Mucosa of descending colon (tissue), 3 donors: ENCODE measurements at regions not wholly inside any gene's neighbourhood (a gene's known extent, or its start where the extent isn't known, plus 50 kb on each side); places are given as distances from the start of the nearest gene placed in this dataset.
"Not testable (repeated sequence)": the region's sequence is repeated elsewhere in the genome, so short reads cannot be mapped to it uniquely, and the experiment has no call there.

Experiments used
- ATAC-seq: fragments of 200-7000 bp; cut with Tn5 transposase; one replicate; pipeline ENCODE4 v1.9.1; 2020; ENCODE audit warnings: mild to moderate bottlenecking, moderate library complexity
- DNase-seq, 3 donors: peaks; one replicate each; pipeline ENCODE4 v3.0.0-alpha.2; 2020
- H3K36me3 ChIP-seq: fragments of 200-600 bp; one replicate; pipeline ENCODE4 v1.8.0; 2021; ENCODE audit warnings: low read depth, mild to moderate bottlenecking
- H3K4me1 ChIP-seq: fragments of 200-600 bp; one replicate; pipeline ENCODE4 v1.8.0; 2021; ENCODE audit warnings: low read depth, mild to moderate bottlenecking
- H3K4me3 ChIP-seq: fragments of 200-600 bp; one replicate; pipeline ENCODE4 v1.8.0; 2021; ENCODE audit warnings: mild to moderate bottlenecking
- H3K9me3 ChIP-seq: fragments of 200-600 bp; one replicate; pipeline ENCODE4 v1.8.0; 2021; ENCODE audit warnings: mild to moderate bottlenecking
- CTCF ChIP-seq: fragments of 200-600 bp; IDR thresholded peaks from one replicate; pipeline ENCODE4 v1.8.0; 2022; ENCODE audit warnings: antibody characterized with exemption, mild to moderate bottlenecking
- intact Hi-C, 2 donors: fragments of 100-400 bp; cut with DNase I in 1 of 2; cut with micrococcal nuclease in 1 of 2; formaldehyde crosslinking; loops; one replicate each; pipeline versions ENCODE4 v1.11.0 to v1.11.1; 2022; cut with DNase I, micrococcal nuclease
- donor health status: DM: no; HTN: no; CAD: no; lungs with moderate emphysema.
- donor health status: DM: no; HTN: no; CAD: no.
- donor health status: DM: no; HTN: yes; CAD: no.

DNA sequence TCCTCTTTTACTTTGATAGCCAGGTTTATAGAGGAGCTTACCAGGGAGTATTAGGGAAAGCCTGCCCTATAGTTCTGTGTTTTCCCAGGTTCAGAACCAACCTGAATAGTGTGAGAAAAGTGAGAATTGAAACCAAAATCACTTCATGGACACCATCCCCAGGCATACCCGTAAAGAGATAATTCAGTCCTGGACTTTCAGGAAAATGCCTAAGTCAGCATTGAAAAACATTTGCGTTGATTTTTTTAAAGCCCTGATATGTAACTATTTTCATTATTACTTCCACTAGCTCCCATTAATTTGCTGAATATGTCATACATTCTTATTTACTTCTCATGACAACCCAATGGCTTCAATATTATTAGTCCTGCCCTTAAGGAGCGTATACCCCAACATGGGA is 77.4 kb upstream of the TCF21 start:
- no peak for TF ChIP-seq CTCF
- no peak for DNase-seq

GRCh38 chr6:133812446-133812845 is 76.5 kb upstream of the TCF21 start:
- H3K4me1 ChIP-seq, H3K9me3 ChIP-seq, H3K4me3 ChIP-seq, DNase-seq, ATAC-seq, H3K36me3 ChIP-seq, intact Hi-C loops: not testable (repeated sequence)

More for the DNA sequence above, 77.4 kb upstream of the TCF21 start:
- H3K4me3 ChIP-seq, result no peak overlapping the region
- H3K4me1 ChIP-seq, result no peaks in the 10 kb centered on the region
- H3K9me3 ChIP-seq, result no peaks in the 10 kb centered on the region
- intact Hi-C loops, result no loop called here
- ATAC-seq, result no peak
- H3K36me3 ChIP-seq, result no peaks in the 10 kb centered on the region

DNA sequence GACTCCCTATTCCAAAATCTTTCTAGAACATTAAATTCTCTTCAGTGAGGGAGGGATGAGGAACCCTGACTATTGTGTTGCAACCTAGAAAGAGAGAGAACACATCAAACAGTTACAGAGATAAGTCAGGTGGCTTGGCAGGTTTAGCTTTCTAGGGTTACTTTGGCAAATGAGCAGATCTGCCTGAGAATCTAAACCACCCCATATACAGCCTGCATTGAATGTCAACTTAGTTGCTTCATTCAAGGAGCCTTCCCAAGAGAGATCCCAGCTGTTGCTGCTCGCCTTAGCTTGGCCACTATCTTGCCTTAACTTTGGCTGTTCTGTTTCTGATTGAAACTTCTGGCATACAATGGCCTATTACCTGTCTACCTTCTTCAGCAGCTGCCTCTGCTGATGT is 74.7 kb upstream of the TCF21 start:
- TF ChIP-seq CTCF, result no peak
- ATAC-seq, result no peak
- Histone ChIP-seq H3K36me3 (no peaks in the 10 kb centered on the region), H3K4me1 (no peaks in the 10 kb centered on the region), H3K4me3 (no peak overlapping the region), H3K9me3 (no peaks in the 10 kb centered on the region)
- intact Hi-C loops, result no loop called here
- no peak for DNase-seq

DNA sequence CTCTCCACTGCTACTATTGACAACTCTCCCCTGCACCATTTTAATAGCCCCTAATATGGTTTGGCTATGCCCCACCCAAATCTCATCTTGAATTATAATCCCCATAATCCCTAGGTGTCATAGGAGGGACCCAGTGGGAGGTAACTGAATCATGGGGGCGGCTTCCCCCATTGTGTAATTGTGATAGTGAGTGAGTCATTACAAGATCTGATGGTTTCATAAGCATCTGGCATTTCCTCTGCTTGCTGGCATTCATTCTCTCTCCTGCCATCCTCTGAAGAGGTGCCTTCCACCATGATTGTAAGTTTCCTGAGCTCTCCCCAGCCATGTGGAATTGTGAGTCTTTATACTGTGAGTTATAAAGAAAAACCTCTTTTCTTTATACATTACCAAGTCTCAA is 74.1 kb upstream of the TCF21 start:
- intact Hi-C loops, result no loop called here
- H3K4me1 ChIP-seq, result no peaks in the 10 kb centered on the region
- no peak for DNase-seq
- no peaks in the 10 kb centered on the region for H3K9me3 ChIP-seq
- no peaks in the 10 kb centered on the region for H3K36me3 ChIP-seq
- TF ChIP-seq CTCF, result no peak
- no peak overlapping the region for H3K4me3 ChIP-seq
- no peak for ATAC-seq

DNA sequence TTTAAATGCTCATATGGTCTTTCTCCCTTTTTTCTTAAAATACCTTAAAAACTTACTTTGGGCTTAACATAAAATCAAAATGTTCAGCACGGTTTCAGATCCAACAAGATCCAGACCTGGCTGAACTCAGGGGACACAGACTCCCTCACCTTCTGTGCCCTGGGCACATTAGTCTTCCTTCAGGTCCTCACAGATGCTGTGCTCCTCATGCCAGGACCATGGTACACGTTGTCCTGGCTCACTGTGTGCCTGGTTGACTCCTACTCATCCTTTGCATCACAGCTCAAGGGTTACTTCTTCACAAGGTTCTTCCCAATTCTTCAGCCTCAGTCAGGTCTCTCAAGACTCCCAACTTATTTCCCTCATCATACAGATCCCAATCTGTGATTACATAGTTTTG is 73.6 kb upstream of the TCF21 start:
- Histone ChIP-seq H3K36me3 (no peaks in the 10 kb centered on the region), H3K4me1 (no peaks in the 10 kb centered on the region), H3K9me3 (no peaks in the 10 kb centered on the region), H3K4me3 (no peak overlapping the region)
- intact Hi-C loops, result no loop called here
- no peak for DNase-seq
- no peak for TF ChIP-seq CTCF
- ATAC-seq, result no peak

- no peak for TF ChIP-seq CTCF
- no peak for DNase-seq
- Histone ChIP-seq H3K4me3 (no peak overlapping the region), H3K9me3 (no peaks in the 10 kb centered on the region), H3K4me1 (no peaks in the 10 kb centered on the region), H3K36me3 (no peaks in the 10 kb centered on the region)
- no peak for ATAC-seq
- intact Hi-C loops, result no loop called here
Measured at GRCh38 chr6:133816171-133816570, 72.7 kb upstream of the TCF21 start.
